Panc1 (cell line): ENCODE measurements at regions not wholly inside any gene's neighbourhood (a gene's known extent, or its start where the extent isn't known, plus 50 kb on each side); places are given as distances from the start of the nearest gene placed in this dataset.

ENCODE experiments used
- ATAC-seq: fragments of 200-7000 bp; cut with Tn5 transposase; 2 replicates; pipeline ENCODE4 v1.9.1; 2020; ENCODE audit warnings: mild to moderate bottlenecking, moderate library complexity
- BruUV-seq: library from RNA; stranded (reverse); fragments of 400-500 nt; replicated peaks from 2 replicates; lab custom pipeline; 2021; lab: Mats Ljungman, UMichigan
- CTCF ChIA-PET: fragments of 300-600 bp; sonication (Branson Sonifier 250); formaldehyde crosslinking; loops from one replicate; lab custom pipeline; 2022; ENCODE audit warnings: antibody characterized with exemption; lab: Charles Lee
- POLR2A ChIA-PET: fragments of 300-600 bp; sonication (Branson Sonifier 250); formaldehyde crosslinking; loops from one replicate; lab custom pipeline; 2022; ENCODE audit warnings: antibody characterized with exemption; lab: Charles Lee
- DNase-seq: peaks from one replicate; pipeline ENCODE4 v3.0.0-alpha.2; 2010; ENCODE audit warnings: low read depth, low spot score
- H3K27ac ChIP-seq: 2 replicates; pipeline ENCODE4 v1.5.1; 2011; ENCODE audit warnings: mild to moderate bottlenecking, low read length, inconsistent platforms
- H3K27me3 ChIP-seq: fragments of 200-500 bp; sonication (Bioruptor generic); 2 replicates; pipeline ENCODE4 v1.6.0; 2014; ENCODE audit warnings: low read length, inconsistent platforms; ENCODE audit not compliant: control insufficient read depth, insufficient read depth
- H3K36me3 ChIP-seq: fragments of 200-500 bp; sonication (Bioruptor generic); 2 replicates; pipeline ENCODE4 v1.5.1; 2014; ENCODE audit warnings: inconsistent platforms, mild to moderate bottlenecking, low read length, moderate library complexity; ENCODE audit not compliant: control insufficient read depth, insufficient read depth
- H3K4me1 ChIP-seq: 2 replicates; pipeline ENCODE4 v1.5.1; 2011; ENCODE audit warnings: inconsistent platforms, mild to moderate bottlenecking, low read length, moderate library complexity; ENCODE audit not compliant: control insufficient read depth, insufficient read depth
- H3K4me3 ChIP-seq, 2 experiments: 2 replicates each; pipeline ENCODE4 v1.5.1; 2011 to 2012; ENCODE audit warnings: low read depth in 2 of 2, low read length in 2 of 2, mild to moderate bottlenecking in 2 of 2, inconsistent platforms in 1 of 2, moderate library complexity in 1 of 2
- H3K9me3 ChIP-seq: fragments of 200-500 bp; sonication (Bioruptor generic); 2 replicates; pipeline ENCODE4 v1.5.1; 2014; ENCODE audit warnings: low read depth, mild to moderate bottlenecking, inconsistent platforms, low read length, moderate library complexity; ENCODE audit not compliant: control insufficient read depth, insufficient read depth
- CTCF ChIP-seq: fragments of 450-650 bp; IDR thresholded peaks from 2 replicates; pipeline ENCODE4 v1.5.1; 2017; ENCODE audit warnings: mild to moderate bottlenecking
- POLR2AphosphoS5 ChIP-seq: IDR thresholded peaks from 2 replicates; pipeline ENCODE4 v1.6.1; 2012; ENCODE audit warnings: mild to moderate bottlenecking, low read depth, low read length, moderate library complexity
- SIN3A ChIP-seq: IDR thresholded peaks from 2 replicates; pipeline ENCODE4 v1.6.1; 2012; ENCODE audit warnings: low read depth, mild to moderate bottlenecking, low read length, moderate library complexity, borderline replicate concordance; ENCODE audit not compliant: insufficient read depth
- TCF7L2 ChIP-seq: IDR thresholded peaks from 2 replicates; pipeline ENCODE4 v1.6.1; 2011; ENCODE audit warnings: mild to moderate bottlenecking, low read depth, low read length, inconsistent platforms
- in situ Hi-C: cut with HindIII; loops from 2 replicates; pipeline ENCODE4 v1.10.0; 2016; ENCODE audit warnings: low sequenced_read_pairs, low pct_unique_long_range_greater_than_20kb
- intact Hi-C: fragments of 100-400 bp; cut with micrococcal nuclease; formaldehyde crosslinking; loops from one replicate; pipeline ENCODE4 v1.10.0; 2022; ENCODE audit not compliant: unreplicated experiment
- TF ChIP-seq, protein P1 (sequence below), 2 experiments: IDR thresholded peaks; 2 replicates each; pipeline ENCODE4 v1.6.1; 2011 to 2012; ENCODE audit warnings: low read depth in 2 of 2, control low read depth in 1 of 2, low read length in 1 of 2, mild to moderate bottlenecking in 1 of 2, moderate library complexity in 1 of 2; ENCODE audit not compliant: insufficient read depth in 1 of 2

- Histone ChIP-seq H3K9me3 (no peaks in the 10 kb centered on the region), H3K4me1 (peaks cover 4% of the 10 kb centered on the region; the same call in 1 of the 2 replicates), H3K27me3 (no peaks in the 10 kb centered on the region), H3K36me3 (no peaks in the 10 kb centered on the region), H3K4me3 (no peak overlapping the region), H3K27ac (peak overlapping the region; percentile 72)
- BruUV-seq = no TSS peak
- CTCF ChIA-PET = no interaction called here
- intact Hi-C loops (no loop called here), in situ Hi-C loops (no loop called here)
- TF ChIP-seq CTCF (no peak), TCF7L2 (no peak), SIN3A (no peak), POLR2AphosphoS5 (no peak)
- TF ChIP-seq, protein P1, sequence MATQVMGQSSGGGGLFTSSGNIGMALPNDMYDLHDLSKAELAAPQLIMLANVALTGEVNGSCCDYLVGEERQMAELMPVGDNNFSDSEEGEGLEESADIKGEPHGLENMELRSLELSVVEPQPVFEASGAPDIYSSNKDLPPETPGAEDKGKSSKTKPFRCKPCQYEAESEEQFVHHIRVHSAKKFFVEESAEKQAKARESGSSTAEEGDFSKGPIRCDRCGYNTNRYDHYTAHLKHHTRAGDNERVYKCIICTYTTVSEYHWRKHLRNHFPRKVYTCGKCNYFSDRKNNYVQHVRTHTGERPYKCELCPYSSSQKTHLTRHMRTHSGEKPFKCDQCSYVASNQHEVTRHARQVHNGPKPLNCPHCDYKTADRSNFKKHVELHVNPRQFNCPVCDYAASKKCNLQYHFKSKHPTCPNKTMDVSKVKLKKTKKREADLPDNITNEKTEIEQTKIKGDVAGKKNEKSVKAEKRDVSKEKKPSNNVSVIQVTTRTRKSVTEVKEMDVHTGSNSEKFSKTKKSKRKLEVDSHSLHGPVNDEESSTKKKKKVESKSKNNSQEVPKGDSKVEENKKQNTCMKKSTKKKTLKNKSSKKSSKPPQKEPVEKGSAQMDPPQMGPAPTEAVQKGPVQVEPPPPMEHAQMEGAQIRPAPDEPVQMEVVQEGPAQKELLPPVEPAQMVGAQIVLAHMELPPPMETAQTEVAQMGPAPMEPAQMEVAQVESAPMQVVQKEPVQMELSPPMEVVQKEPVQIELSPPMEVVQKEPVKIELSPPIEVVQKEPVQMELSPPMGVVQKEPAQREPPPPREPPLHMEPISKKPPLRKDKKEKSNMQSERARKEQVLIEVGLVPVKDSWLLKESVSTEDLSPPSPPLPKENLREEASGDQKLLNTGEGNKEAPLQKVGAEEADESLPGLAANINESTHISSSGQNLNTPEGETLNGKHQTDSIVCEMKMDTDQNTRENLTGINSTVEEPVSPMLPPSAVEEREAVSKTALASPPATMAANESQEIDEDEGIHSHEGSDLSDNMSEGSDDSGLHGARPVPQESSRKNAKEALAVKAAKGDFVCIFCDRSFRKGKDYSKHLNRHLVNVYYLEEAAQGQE (IDR thresholded peaks at IDR 0.05; ENCODE audit: insufficient read depth in 1 of 2, low read depth in 2 of 2, low read length in 1 of 2) = no peak
- POLR2A ChIA-PET = interaction anchor here (0.7 kb wide), 1 partner anchor 171 kb away, joined by 3 read pairs; no protein-coding TSS in a partner anchor
- DNase-seq (no peak), ATAC-seq (no peak)
Observed at GRCh38 chr16:10325783-10326543, 59.9 kb upstream of the ATF7IP2 start.

- intact Hi-C loops = no loop called here
- H3K9me3 ChIP-seq = no peaks in the 10 kb centered on the region
Observed at GRCh38 chr16:10326647-10327046, 59.2 kb upstream of the ATF7IP2 start.

More at GRCh38 chr16:10326647-10327046, 59.2 kb upstream of the ATF7IP2 start:
- POLR2A ChIA-PET = no interaction called here
- Histone ChIP-seq H3K4me1 (peaks cover 4% of the 10 kb centered on the region; the same call in 1 of the 2 replicates), H3K27ac (peak overlapping the region; percentile 72; the same call in 1 of the 2 replicates), H3K4me3 (no peak overlapping the region), H3K27me3 (no peaks in the 10 kb centered on the region), H3K36me3 (no peaks in the 10 kb centered on the region)
- CTCF ChIA-PET = no interaction called here
- BruUV-seq = no TSS peak
- no peak for ATAC-seq
- in situ Hi-C loops = no loop called here
- TF ChIP-seq, protein P1 (IDR thresholded peaks at IDR 0.05; ENCODE audit: insufficient read depth in 1 of 2, low read depth in 2 of 2, low read length in 1 of 2) = no peak
- TF ChIP-seq CTCF = no peak
- TF ChIP-seq POLR2AphosphoS5 = no peak
- TF ChIP-seq TCF7L2 = no peak
- no peak for TF ChIP-seq SIN3A
- DNase-seq = no peak
